BLaER1 treated with 17β-estradiol and CSF1 and Interleukin-3, amounts not matched to agents 10 nM and 100 nM (cell line): ENCODE measurements at regions not wholly inside any gene's neighbourhood (a gene's known extent, or its start where the extent isn't known, plus 50 kb on each side); places are given as distances from the start of the nearest gene placed in this dataset.
"Not testable (repeated sequence)": the region's sequence is repeated elsewhere in the genome, so short reads cannot be mapped to it uniquely, and the experiment has no call there.

ENCODE experiments used
- H3K27ac ChIP-seq, 11 experiments: shearing (Covaris generic); formaldehyde crosslinking; 2 replicates each; pipeline ENCODE4 v1.8.1; 2022
- H3K27me3 ChIP-seq, 11 experiments: shearing (Covaris generic); formaldehyde crosslinking; 2 replicates each; pipeline ENCODE4 v1.8.1; 2022
- H3K36me3 ChIP-seq, 11 experiments: shearing (Covaris generic); formaldehyde crosslinking; 2 replicates each; pipeline ENCODE4 v1.8.1; 2022
- H3K4me1 ChIP-seq, 10 experiments: shearing (Covaris generic); formaldehyde crosslinking; 2 replicates each; pipeline ENCODE4 v1.8.1; 2022
- H3K4me2 ChIP-seq, 11 experiments: shearing (Covaris generic); formaldehyde crosslinking; 2 replicates each; pipeline ENCODE4 v1.8.1; 2022
- H3K4me3 ChIP-seq, 10 experiments: shearing (Covaris generic); formaldehyde crosslinking; 2 replicates each; pipeline ENCODE4 v1.8.1; 2022
- H3K9ac ChIP-seq, 11 experiments: shearing (Covaris generic); formaldehyde crosslinking; 2 replicates each; pipeline ENCODE4 v1.8.1; 2022
- H3K9me3 ChIP-seq, 11 experiments: shearing (Covaris generic); formaldehyde crosslinking; replicated peaks in 1 of 11; 2 replicates each; pipeline ENCODE4 v1.8.1; 2022
- H4K20me1 ChIP-seq, 11 experiments: shearing (Covaris generic); formaldehyde crosslinking; 2 replicates each; pipeline ENCODE4 v1.8.1; 2022
- Cebpa-rat ChIP-seq, 11 experiments: shearing (Covaris generic); IDR thresholded peaks; 2 replicates each; pipeline ENCODE4 v1.8.1; 2022

DNA sequence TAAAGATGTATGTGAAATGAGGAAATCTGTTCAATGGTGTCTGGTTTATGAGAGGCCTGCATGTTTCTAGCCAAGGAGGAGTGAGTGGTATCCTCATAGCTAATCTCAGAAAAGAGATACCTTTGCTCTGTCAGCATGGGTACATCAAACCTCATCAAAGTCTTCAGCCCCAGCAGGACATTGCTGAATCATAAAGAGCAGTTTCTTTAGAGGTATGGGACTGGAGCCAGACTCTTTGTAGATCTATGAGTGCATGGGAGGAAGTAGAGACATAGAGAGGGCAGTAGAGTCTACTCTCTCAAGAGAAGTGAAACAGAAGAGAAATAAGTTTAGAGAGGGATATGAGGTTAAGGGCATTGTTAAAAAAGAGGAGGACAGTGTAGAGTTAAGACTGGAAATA is 1950.9 kb downstream of the ARAP2 start:
- H3K36me3 ChIP-seq: no peaks in the 10 kb centered on the region
- H3K4me1 ChIP-seq: no peaks in the 10 kb centered on the region
- no peaks in the 10 kb centered on the region for H3K27me3 ChIP-seq
- H3K9ac ChIP-seq: no peak overlapping the region
- no peak for TF ChIP-seq Cebpa-rat (IDR thresholded peaks at IDR 0.05)
- H3K4me2 ChIP-seq: no peak overlapping the region
- H4K20me1 ChIP-seq: no peaks in the 10 kb centered on the region
- H3K9me3 ChIP-seq: no peaks in the 10 kb centered on the region
- no peak overlapping the region for H3K4me3 ChIP-seq
- no peak overlapping the region for H3K27ac ChIP-seq

GRCh38 chr4:34309383-34309906 is 1934.9 kb downstream of the ARAP2 start:
- H4K20me1 ChIP-seq: no peaks in the 10 kb centered on the region
- no peaks in the 10 kb centered on the region for H3K27me3 ChIP-seq
- no peaks in the 10 kb centered on the region for H3K36me3 ChIP-seq
- H3K4me2 ChIP-seq: no peak overlapping the region
- H3K4me3 ChIP-seq: no peak overlapping the region
- H3K9ac ChIP-seq: no peak overlapping the region
- H3K9me3 ChIP-seq: no peaks in the 10 kb centered on the region
- H3K4me1 ChIP-seq: no peaks in the 10 kb centered on the region; a peak in 1 of 20 replicates
- TF ChIP-seq Cebpa-rat (IDR thresholded peaks at IDR 0.05): no peak
- H3K27ac ChIP-seq: no peak overlapping the region

- no peak for TF ChIP-seq Cebpa-rat (IDR thresholded peaks at IDR 0.05)
These were observed 1925.5 kb downstream of the ARAP2 start for GRCh38 chr4:34318773-34319172.

DNA sequence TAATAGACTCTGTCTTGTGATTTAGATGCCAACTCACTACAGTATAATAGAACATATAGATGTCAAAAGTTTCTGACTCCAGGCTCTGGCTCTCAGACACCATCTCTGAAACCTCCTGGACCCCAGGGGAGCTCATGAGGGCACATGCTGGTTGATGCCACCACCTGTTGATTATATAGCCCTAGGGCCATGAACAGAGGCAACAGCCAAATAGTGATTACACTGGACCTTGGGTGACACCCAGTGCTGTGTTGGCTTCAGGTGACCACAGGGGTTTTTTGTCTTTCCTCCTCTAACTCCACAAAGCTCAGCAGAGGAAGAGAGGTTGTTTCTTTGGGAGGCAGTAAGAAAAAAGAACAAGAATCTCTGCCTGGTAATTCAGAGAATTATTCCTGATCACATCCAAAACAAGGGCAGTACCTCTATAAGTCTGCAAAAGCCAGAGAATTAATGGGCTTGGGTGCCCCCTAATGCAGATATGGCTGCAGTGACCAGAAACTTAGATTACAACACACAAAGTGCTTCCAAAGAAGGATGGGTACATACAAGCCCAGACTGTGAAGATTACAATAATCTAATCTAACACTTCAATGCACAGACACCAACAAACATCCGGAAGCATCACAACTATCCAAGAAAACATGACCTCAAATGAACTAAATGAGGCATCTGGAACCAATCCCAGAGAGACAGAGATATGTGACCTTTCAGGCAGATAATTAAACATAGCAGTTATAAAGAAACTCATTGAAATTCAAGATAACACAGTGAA is 1920.6 kb downstream of the ARAP2 start:
- no peak for TF ChIP-seq Cebpa-rat (IDR thresholded peaks at IDR 0.05)
- no peak overlapping the region for H3K9ac ChIP-seq
- no peaks in the 10 kb centered on the region for H3K4me1 ChIP-seq

More at GRCh38 chr4:34318773-34319172, 1925.5 kb downstream of the ARAP2 start:
- H3K27ac ChIP-seq: no peak overlapping the region
- H3K9ac ChIP-seq: no peak overlapping the region
- no peaks in the 10 kb centered on the region for H4K20me1 ChIP-seq
- no peaks in the 10 kb centered on the region for H3K27me3 ChIP-seq
- H3K4me2 ChIP-seq: no peak overlapping the region
- H3K36me3 ChIP-seq: no peaks in the 10 kb centered on the region
- H3K9me3 ChIP-seq: no peaks in the 10 kb centered on the region
- no peak overlapping the region for H3K4me3 ChIP-seq
- H3K4me1 ChIP-seq: peaks cover 0 to 4% (median 0%) of the 10 kb centered on the region in 10 experiments; a peak in 2 of 20 replicates

DNA sequence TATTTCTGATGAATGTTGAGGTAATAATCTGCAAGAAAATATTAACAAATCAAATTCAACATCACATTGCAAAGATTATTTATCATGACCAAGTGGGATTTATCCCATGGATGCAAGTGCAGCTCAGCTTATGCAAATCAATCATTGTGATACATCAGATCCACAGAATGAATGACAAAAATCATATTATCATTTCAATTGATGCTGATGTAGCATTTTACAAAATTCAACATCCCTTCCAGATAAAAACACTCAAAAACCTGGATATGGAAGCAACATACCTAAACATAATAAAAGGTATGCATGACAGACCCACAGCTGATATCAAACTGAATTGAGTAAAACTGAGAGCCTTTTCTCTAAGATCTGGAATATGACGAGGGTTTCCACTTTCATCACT is 1915.4 kb downstream of the ARAP2 start:
- no peak for TF ChIP-seq Cebpa-rat (IDR thresholded peaks at IDR 0.05)
- Histone ChIP-seq H4K20me1 (no peaks in the 10 kb centered on the region), H3K4me2 (no peak overlapping the region)

More for the DNA sequence above, 1920.6 kb downstream of the ARAP2 start:
- H3K4me3 ChIP-seq: no peak overlapping the region
- no peak overlapping the region for H3K4me2 ChIP-seq
- no peaks in the 10 kb centered on the region for H3K9me3 ChIP-seq
- H3K27me3 ChIP-seq: no peaks in the 10 kb centered on the region
- no peak overlapping the region for H3K27ac ChIP-seq
- no peaks in the 10 kb centered on the region for H4K20me1 ChIP-seq
- H3K36me3 ChIP-seq: no peaks in the 10 kb centered on the region

DNA sequence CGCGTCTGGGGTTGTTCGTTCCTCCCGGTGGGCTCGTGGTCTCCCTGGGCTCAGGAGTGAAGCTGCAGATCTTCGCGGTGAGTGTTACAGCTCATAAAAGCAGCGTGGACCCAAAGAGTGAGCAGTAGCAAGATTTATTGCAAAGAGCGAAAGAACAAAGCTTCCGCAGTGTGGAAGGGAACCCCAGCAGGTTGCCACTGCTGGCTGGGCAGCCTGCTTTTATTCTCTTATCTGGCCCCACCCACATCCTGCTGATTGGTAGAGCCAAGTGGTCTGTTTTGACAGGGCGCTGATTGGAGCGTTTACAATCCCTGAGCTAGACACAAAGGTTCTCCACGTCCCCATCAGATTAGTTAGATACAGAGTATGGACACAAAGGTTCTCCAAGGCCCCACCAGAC is 1909.2 kb downstream of the ARAP2 start:
- H4K20me1 ChIP-seq, H3K36me3 ChIP-seq, H3K4me2 ChIP-seq, H3K9ac ChIP-seq, H3K4me1 ChIP-seq, H3K4me3 ChIP-seq, H3K27me3 ChIP-seq, H3K27ac ChIP-seq: not testable (repeated sequence)
- peaks cover 0 to 11% (median 8%) of the 10 kb centered on the region in 11 experiments; a peak in 9 of 22 replicates for H3K9me3 ChIP-seq

More for the DNA sequence above, 1915.4 kb downstream of the ARAP2 start:
- Histone ChIP-seq H3K9me3 (no peaks in the 10 kb centered on the region), H3K4me1 (no peaks in the 10 kb centered on the region), H3K4me3 (no peak overlapping the region), H3K36me3 (no peaks in the 10 kb centered on the region), H3K9ac (no peak overlapping the region), H3K27me3 (no peaks in the 10 kb centered on the region), H3K27ac (no peak overlapping the region)

DNA sequence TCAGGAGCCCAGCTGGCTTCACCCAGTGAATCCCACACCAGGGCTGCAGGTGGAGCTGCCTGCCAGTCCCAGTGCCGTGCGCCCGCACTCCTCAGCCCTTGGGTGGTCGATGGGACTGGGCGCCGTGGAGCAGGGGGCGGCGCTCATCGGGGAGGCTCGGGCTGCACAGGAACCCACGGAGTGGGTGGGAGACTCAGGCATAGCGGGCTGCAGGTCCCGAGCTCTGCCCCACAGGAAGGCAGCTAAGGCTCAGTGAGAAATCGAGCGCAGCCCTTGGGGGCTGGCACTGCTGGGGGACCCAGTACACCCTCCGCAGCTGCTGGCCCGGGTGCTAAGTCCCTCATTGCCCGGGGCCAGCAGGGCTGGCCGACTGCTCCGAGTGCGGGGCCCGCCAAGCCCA is 1908.8 kb downstream of the ARAP2 start:
- H3K9me3 ChIP-seq: peaks cover 0 to 11% (median 8%) of the 10 kb centered on the region in 11 experiments; a peak in 9 of 22 replicates
- H3K4me1 ChIP-seq, H3K4me3 ChIP-seq, H3K27me3 ChIP-seq, H3K4me2 ChIP-seq, H3K36me3 ChIP-seq, H4K20me1 ChIP-seq, H3K27ac ChIP-seq, H3K9ac ChIP-seq: not testable (repeated sequence)

DNA sequence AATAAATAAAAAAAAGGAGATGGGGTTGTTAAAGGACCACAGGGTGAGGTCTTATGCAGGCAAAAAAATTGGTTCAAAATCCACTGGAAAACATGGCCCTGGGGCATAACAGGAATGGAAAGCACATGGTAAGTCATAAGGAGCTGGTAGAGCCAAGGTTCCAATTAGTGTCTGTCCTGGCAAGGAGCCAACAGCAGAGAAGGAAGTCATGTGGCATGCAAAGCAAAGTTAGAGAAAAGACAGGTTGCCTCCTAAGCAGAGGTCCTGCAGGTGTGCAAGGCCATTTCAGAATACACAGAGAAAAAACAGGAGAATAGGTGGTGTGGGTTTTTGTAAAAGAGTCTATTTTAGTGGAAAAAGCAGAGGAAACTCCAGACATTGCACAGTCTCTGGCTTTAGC is 1881.7 kb downstream of the ARAP2 start:
- Histone ChIP-seq H3K9me3 (no peaks in the 10 kb centered on the region), H3K27ac (no peak overlapping the region), H3K36me3 (no peaks in the 10 kb centered on the region), H3K9ac (no peak overlapping the region), H4K20me1 (no peaks in the 10 kb centered on the region), H3K4me3 (no peak overlapping the region), H3K4me1 (no peaks in the 10 kb centered on the region), H3K4me2 (no peak overlapping the region), H3K27me3 (no peaks in the 10 kb centered on the region)
- no peak for TF ChIP-seq Cebpa-rat (IDR thresholded peaks at IDR 0.05)

DNA sequence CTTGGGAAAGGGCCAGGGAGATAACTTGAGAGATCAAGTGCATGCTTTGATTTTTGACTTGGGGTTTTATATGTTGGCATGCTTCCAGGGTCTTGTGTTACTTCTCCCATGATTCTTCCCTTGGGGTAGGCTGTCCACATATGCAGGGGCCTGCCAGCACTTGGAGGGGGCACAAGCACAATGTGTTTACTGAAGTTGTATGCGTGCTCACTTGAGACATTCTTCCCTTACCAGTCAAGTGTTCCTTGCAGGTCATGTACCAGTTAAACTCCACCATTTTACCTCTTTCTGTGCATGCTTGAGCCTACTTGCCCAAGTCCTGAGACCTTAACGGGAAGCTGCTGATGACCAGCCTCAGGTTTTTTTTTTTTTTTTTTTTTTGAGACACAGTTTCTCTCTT is 1880.5 kb downstream of the ARAP2 start:
- Histone ChIP-seq H3K27me3 (no peaks in the 10 kb centered on the region), H3K9me3 (no peaks in the 10 kb centered on the region), H4K20me1 (no peaks in the 10 kb centered on the region), H3K27ac (no peak overlapping the region), H3K36me3 (no peaks in the 10 kb centered on the region), H3K4me3 (no peak overlapping the region), H3K9ac (no peak overlapping the region), H3K4me2 (no peak overlapping the region), H3K4me1 (no peaks in the 10 kb centered on the region)
- no peak for TF ChIP-seq Cebpa-rat (IDR thresholded peaks at IDR 0.05)

DNA sequence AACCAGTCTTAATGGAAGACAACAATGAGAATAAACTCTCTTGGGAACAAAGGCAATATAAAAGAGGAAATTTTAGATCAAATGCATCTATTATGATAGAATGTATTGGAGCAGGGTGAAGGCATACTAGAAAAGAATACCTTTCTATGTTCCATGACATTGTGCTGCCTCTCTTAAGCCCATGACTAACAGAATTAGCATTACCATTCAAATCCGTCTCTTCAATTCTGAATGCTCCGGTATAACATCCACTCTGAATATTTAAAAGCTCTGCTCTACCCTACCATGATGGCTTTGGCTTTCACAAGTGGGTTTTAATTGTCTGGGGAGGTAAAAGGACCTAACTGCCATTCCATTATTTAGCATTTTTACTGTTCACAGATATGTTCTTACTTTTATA is 1878.4 kb downstream of the ARAP2 start:
- Histone ChIP-seq H3K4me1 (no peaks in the 10 kb centered on the region), H3K9ac (no peak overlapping the region), H4K20me1 (no peaks in the 10 kb centered on the region), H3K4me3 (no peak overlapping the region), H3K27me3 (no peaks in the 10 kb centered on the region), H3K27ac (no peak overlapping the region), H3K4me2 (no peak overlapping the region), H3K9me3 (no peaks in the 10 kb centered on the region), H3K36me3 (no peaks in the 10 kb centered on the region)
- no peak for TF ChIP-seq Cebpa-rat (IDR thresholded peaks at IDR 0.05)
